ENCODE measurements at regions not wholly inside any gene's neighbourhood (a gene's known extent, or its start where the extent isn't known, plus 50 kb on each side); places are given as distances from the start of the nearest gene placed in this dataset.

DNA sequence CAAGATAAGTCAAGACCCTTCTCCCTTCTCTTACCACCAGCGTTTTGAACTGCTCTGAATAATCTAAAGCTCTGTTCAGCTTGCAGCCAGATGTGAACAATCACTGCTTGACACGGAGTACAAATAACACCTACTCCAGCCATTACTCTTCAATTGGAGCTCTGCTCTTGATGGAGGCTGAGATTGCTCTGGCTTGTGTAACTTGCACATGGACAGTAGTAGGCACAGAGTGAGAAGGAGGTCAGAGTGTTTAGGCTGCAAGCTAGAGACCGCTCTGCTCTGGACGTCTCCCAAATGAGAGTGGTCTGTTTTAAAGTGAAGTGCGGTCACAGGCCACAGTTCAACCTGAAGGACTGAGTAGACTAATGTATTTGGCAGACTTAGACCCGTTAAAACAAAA, 158.3 kb downstream of the HDGFL1 start:
- TF ChIP-seq, protein P1, sequence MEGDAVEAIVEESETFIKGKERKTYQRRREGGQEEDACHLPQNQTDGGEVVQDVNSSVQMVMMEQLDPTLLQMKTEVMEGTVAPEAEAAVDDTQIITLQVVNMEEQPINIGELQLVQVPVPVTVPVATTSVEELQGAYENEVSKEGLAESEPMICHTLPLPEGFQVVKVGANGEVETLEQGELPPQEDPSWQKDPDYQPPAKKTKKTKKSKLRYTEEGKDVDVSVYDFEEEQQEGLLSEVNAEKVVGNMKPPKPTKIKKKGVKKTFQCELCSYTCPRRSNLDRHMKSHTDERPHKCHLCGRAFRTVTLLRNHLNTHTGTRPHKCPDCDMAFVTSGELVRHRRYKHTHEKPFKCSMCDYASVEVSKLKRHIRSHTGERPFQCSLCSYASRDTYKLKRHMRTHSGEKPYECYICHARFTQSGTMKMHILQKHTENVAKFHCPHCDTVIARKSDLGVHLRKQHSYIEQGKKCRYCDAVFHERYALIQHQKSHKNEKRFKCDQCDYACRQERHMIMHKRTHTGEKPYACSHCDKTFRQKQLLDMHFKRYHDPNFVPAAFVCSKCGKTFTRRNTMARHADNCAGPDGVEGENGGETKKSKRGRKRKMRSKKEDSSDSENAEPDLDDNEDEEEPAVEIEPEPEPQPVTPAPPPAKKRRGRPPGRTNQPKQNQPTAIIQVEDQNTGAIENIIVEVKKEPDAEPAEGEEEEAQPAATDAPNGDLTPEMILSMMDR (IDR thresholded peaks at IDR 0.05) = no peak
- no peak overlapping the region for H3K27ac ChIP-seq
- H3K9me3 ChIP-seq = peaks cover 5% of the 10 kb centered on the region
- no peak overlapping the region for H3K4me3 ChIP-seq
- no peaks in the 10 kb centered on the region for H3K36me3 ChIP-seq
- peak; percentile 27 for ATAC-seq
- intact Hi-C loops (cut with DNase I) = no loop called here
- H3K4me1 ChIP-seq = no peaks in the 10 kb centered on the region
- H3K27me3 ChIP-seq = no peaks in the 10 kb centered on the region
- no peak for DNase-seq

DNA sequence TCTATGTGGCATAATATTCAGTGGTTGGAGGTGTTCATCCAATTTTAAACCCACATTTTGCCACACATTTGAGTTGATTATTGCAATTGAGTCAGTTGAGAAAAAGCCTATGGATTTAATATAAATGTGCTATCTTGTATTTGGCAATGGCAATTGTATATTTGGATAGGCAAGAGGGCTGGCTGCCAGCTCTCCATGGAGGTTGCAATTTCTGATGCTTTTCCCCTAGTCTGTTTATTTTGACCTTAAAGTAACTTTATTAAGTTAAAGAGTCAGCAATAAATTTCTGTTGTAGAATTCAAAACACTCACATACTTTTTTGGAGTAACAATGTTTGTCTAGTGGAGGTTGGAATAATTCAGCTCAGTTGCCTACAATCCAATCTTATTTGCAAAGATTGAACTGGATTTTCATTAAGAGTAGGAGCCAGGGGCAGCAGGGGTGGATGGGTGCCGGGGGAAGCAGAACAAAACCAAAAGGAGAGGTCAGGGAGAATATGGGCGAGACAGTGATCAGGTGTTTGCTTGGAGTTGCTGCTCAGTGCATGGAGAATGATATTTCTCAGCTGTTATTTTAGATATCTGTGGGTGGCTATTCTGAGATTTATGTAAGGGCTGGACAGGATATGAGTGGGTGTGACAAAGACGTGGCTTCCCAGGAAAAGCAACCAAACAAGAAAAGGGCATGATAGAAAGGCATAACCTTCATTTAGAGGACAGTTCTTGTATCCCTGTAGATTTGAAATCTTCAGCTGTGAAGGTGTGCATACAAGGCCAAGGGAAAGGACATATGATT, 163.0 kb downstream of the HDGFL1 start:
- Histone ChIP-seq H3K4me3 (no peak overlapping the region), H3K36me3 (no peaks in the 10 kb centered on the region), H3K27ac (no peak overlapping the region), H3K4me1 (no peaks in the 10 kb centered on the region), H3K9me3 (no peaks in the 10 kb centered on the region), H3K27me3 (no peaks in the 10 kb centered on the region)
- TF ChIP-seq, protein P1 (IDR thresholded peaks at IDR 0.05) = no peak
- DNase-seq = no peak
- ATAC-seq = no peak
- intact Hi-C loops (cut with DNase I) = no loop called here

DNA sequence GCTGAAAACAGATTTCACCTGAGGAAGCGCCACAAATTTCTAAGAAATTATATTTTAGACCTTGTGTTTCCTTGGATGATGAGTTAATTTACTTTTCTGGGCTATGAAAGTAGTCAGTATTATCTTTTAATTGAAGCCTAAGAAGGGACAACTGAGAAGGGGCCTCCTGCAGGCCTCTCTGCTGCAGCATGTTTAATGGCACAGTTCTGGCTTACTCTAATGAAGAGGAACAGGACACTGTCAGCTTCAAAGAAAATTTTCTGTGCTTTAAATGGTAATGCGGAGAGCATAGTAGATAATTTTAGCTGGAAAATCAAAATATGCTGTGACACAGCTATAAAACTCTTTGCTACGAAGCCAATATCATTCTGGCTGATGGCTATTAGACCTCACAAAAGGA, 167.4 kb downstream of the HDGFL1 start:
- TF ChIP-seq, protein P1 (IDR thresholded peaks at IDR 0.05) = no peak
- intact Hi-C loops (cut with DNase I) = no loop called here

DNA sequence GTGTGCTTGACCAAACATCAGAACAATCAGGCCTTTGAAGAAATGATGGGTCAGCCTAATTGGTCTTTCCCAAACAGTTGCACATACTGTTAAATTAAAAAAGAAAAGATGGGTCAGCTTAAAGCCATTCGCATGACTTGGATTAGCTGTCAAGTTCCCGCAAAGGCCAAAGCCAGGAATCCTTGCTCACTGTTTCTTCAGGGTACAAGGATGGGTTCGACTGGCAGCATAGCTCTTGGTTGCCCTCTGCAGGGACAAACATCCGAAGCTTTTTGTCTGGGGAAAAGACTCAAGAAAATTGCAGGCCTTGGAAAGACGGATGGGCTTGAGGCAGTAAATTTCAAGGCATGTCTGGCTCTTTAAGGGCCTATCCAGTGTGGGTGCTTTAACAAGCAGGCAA, 168.0 kb downstream of the HDGFL1 start:
- intact Hi-C loops (cut with DNase I) = no loop called here
- H3K27ac ChIP-seq = no peak overlapping the region
- no peaks in the 10 kb centered on the region for H3K9me3 ChIP-seq
- no peaks in the 10 kb centered on the region for H3K4me1 ChIP-seq
- H3K27me3 ChIP-seq = no peaks in the 10 kb centered on the region
- peak; percentile 57 for ATAC-seq
- no peaks in the 10 kb centered on the region for H3K36me3 ChIP-seq
- TF ChIP-seq, protein P1 (IDR thresholded peaks at IDR 0.05) = peak; percentile 51
- DNase-seq = no peak
- H3K4me3 ChIP-seq = no peak overlapping the region

More for the DNA sequence above, 167.4 kb downstream of the HDGFL1 start:
- DNase-seq (no peak), ATAC-seq (no peak)
- H3K4me1 ChIP-seq = no peaks in the 10 kb centered on the region
- H3K27me3 ChIP-seq = no peaks in the 10 kb centered on the region
- no peaks in the 10 kb centered on the region for H3K36me3 ChIP-seq
- H3K27ac ChIP-seq = no peak overlapping the region
- H3K9me3 ChIP-seq = no peaks in the 10 kb centered on the region
- no peak overlapping the region for H3K4me3 ChIP-seq

DNA sequence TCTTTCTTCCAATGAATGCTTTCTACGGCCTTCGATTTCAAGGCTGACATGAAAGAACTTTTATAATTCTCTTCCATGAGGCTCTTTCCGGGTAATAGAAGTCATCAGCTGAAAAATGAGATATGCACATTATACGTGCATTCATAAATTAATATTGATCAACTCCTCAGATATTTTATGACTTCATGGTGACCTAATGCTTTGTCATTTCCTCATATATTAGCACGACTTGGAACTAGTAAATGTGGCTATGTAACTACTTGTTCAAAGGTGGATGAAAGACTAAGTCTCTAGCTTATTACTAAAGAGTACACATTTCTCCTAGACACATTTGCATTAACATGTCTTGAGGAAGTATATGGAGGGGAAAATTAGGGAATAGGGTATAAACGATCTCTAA, 168.8 kb downstream of the HDGFL1 start:
- intact Hi-C loops (cut with DNase I) = no loop called here
- Histone ChIP-seq H3K36me3 (no peaks in the 10 kb centered on the region), H3K27me3 (no peaks in the 10 kb centered on the region), H3K27ac (no peak overlapping the region), H3K4me3 (no peak overlapping the region), H3K9me3 (no peaks in the 10 kb centered on the region), H3K4me1 (no peaks in the 10 kb centered on the region)
- DNase-seq = no peak
- TF ChIP-seq, protein P1 (IDR thresholded peaks at IDR 0.05) = no peak
- no peak for ATAC-seq
